Duodenal mucosa (tissue), 2 donors: ENCODE measurements at regions not wholly inside any gene's neighbourhood (a gene's known extent, or its start where the extent isn't known, plus 50 kb on each side); places are given as distances from the start of the nearest gene placed in this dataset.
"Not testable (repeated sequence)": the region's sequence is repeated elsewhere in the genome, so short reads cannot be mapped to it uniquely, and the experiment has no call there.

ENCODE experiments used
- H3K27ac ChIP-seq: one replicate; pipeline ENCODE4 v1.7.0; 2013; ENCODE audit warnings: low read depth, low read length
- H3K27me3 ChIP-seq, 2 donors: one replicate each; pipeline ENCODE4 v1.7.0; 2013; ENCODE audit warnings: low read length in 2 of 2, control low read depth in 1 of 2; ENCODE audit not compliant: insufficient read depth in 2 of 2, control insufficient read depth in 1 of 2
- H3K36me3 ChIP-seq, 2 donors: one replicate each; pipeline ENCODE4 v1.7.0; 2013; ENCODE audit warnings: low read length in 2 of 2, control low read depth in 1 of 2; ENCODE audit not compliant: insufficient read depth in 2 of 2, control insufficient read depth in 1 of 2
- H3K4me1 ChIP-seq, 2 donors: one replicate each; pipeline ENCODE4 v1.7.0; 2013; ENCODE audit warnings: low read length in 2 of 2, control low read depth in 1 of 2; ENCODE audit not compliant: insufficient read depth in 2 of 2, control insufficient read depth in 1 of 2
- H3K4me3 ChIP-seq, 2 donors: one replicate each; pipeline ENCODE4 v1.7.0; 2013; ENCODE audit warnings: low read length in 2 of 2, low read depth in 1 of 2
- H3K9ac ChIP-seq, 2 donors: one replicate each; pipeline ENCODE4 v1.7.0; 2013; ENCODE audit warnings: low read length in 2 of 2, low read depth in 1 of 2
- H3K9me3 ChIP-seq, 2 donors: one replicate each; pipeline ENCODE4 v1.7.0; 2013; ENCODE audit warnings: low read length in 2 of 2, control low read depth in 1 of 2; ENCODE audit not compliant: control insufficient read depth in 1 of 2

DNA sequence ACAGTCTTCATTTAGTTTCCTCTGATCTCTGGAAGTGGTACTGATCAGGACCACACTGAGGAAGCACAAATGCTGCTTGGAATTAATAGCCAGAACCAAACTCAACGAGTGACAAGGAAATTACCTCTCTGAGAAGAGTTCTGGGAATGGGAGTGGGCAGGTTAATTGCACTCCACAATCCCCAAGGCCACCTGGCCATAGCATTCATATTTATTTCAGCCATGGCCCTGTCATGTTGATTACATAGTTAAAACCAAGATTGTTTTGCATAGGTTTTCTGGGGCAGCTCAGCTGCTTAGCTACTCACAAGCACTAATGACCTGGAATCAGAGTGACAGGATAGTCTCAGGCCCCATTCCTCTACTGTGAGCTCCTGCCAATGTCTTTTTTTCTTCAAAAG lies 230.2 kb upstream of the RIMS1 start:
- H3K4me3 ChIP-seq: no peak overlapping the region
- H3K27ac ChIP-seq: no peak overlapping the region
- no peaks in the 10 kb centered on the region for H3K9me3 ChIP-seq
- no peaks in the 10 kb centered on the region for H3K27me3 ChIP-seq
- no peak overlapping the region for H3K9ac ChIP-seq
- no peaks in the 10 kb centered on the region for H3K36me3 ChIP-seq
- H3K4me1 ChIP-seq: no peaks in the 10 kb centered on the region

DNA sequence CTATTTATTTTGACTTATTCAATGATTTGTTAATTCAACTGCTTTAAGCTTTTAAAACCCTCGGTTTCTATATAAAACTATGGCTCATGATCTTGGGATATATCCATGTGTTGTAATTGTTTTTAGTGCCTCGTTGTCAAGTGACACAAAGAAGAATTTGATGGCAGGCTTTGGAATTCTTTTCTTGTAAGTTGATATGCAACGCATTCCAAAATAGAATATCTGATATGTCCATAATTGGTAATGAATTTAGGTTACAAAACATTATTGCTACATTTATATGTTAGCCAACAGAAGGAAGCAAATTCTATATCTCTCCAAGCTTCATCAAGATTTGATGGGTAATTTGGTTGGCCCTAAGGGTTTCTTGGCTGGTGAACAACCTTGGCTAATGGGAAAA lies 220.4 kb upstream of the RIMS1 start:
- no peaks in the 10 kb centered on the region for H3K9me3 ChIP-seq
- no peak overlapping the region for H3K4me3 ChIP-seq
- H3K9ac ChIP-seq: no peak overlapping the region
- H3K4me1 ChIP-seq: no peaks in the 10 kb centered on the region
- no peaks in the 10 kb centered on the region for H3K27me3 ChIP-seq
- no peak overlapping the region for H3K27ac ChIP-seq
- no peaks in the 10 kb centered on the region for H3K36me3 ChIP-seq

GRCh38 chr6:71672876-71673275 lies 213.5 kb upstream of the RIMS1 start:
- H3K27ac ChIP-seq: no peak overlapping the region
- no peak overlapping the region for H3K9ac ChIP-seq
- H3K27me3 ChIP-seq: no peaks in the 10 kb centered on the region
- no peaks in the 10 kb centered on the region for H3K36me3 ChIP-seq
- H3K4me3 ChIP-seq: no peak overlapping the region
- no peaks in the 10 kb centered on the region for H3K4me1 ChIP-seq
- no peaks in the 10 kb centered on the region for H3K9me3 ChIP-seq

DNA sequence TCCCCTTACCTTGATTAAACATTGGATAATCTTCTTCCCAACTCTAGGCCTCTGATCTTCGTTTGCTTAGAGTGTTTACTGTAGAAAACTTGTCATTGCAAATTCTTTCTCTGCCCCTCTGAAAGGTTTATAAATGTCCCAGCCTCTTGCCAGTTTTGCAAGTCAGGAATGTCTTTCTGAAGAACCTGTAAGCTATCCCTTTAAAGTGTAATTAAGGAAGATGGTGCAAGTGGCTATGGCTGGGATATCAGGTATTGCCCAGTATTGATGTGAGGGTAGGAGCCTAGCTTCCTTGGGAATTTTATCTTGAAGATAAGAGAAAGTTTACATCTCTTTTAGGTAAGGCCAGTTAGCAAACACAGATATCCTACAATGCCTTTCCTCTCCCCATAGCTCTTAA lies 211.0 kb upstream of the RIMS1 start:
- Histone ChIP-seq H3K27me3 (no peaks in the 10 kb centered on the region), H3K4me1 (no peaks in the 10 kb centered on the region), H3K4me3 (no peak overlapping the region), H3K9me3 (no peaks in the 10 kb centered on the region), H3K36me3 (no peaks in the 10 kb centered on the region), H3K9ac (no peak overlapping the region), H3K27ac (no peak overlapping the region)

DNA sequence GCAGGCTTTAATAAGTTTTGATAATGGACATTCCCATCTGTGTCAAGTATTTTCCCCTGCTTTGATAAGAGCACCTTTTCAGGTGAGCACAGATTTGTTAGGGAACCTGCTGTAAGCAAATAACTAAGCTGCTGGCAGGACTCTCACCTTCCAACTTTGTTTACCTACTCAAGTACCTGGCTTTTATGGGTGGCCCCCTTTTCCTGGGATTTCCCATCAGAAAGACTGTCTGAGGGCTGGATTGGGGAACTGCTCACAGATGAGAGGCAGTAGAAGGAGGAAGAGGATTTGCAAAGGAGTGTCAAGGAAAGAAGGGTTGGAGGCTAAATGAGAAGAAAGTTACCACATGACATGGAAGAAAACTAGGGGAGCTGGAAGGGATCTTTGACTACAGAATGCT lies 210.1 kb upstream of the RIMS1 start:
- Histone ChIP-seq H3K27me3 (no peaks in the 10 kb centered on the region), H3K27ac (no peak overlapping the region), H3K9me3 (no peaks in the 10 kb centered on the region), H3K4me3 (no peak overlapping the region), H3K9ac (no peak overlapping the region), H3K4me1 (no peaks in the 10 kb centered on the region), H3K36me3 (no peaks in the 10 kb centered on the region)

- no peak overlapping the region for H3K27ac ChIP-seq
- no peaks in the 10 kb centered on the region for H3K4me1 ChIP-seq
- no peaks in the 10 kb centered on the region for H3K9me3 ChIP-seq
- H3K36me3 ChIP-seq: no peaks in the 10 kb centered on the region
- H3K27me3 ChIP-seq: no peaks in the 10 kb centered on the region
- no peak overlapping the region for H3K4me3 ChIP-seq
- H3K9ac ChIP-seq: no peak overlapping the region
These were observed 208.3 kb upstream of the RIMS1 start for GRCh38 chr6:71678091-71678490.

DNA sequence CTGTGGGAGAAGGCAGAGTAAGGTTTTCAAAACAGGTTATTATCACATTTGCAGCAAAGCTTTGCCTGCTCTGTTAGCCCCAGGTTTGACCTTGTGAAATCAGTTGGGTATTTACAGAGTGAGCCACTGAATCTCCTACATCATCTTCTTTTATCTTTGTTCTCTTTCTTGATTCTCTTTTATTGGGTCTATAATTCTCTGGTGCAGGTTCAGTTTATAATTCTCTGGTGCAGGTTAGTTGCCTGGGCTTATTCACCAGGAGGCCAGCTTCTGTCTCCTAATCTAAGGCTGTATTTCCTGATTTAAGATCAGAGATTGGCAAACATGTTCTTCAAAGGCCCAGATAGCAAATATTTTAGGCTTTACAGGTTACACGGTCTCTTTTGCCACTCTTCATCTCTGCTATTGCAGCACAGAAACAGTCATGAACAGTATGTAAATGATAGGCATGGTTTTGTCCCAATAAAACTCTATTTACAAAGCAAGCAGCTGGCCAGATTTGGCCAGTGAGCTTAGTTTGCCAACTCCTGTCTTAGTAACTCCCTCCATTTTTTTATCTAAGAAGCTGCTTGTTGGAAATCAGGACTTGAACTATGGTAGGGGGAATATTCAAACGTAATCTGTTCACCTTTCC lies 205.0 kb upstream of the RIMS1 start:
- no peaks in the 10 kb centered on the region for H3K4me1 ChIP-seq
- no peak overlapping the region for H3K27ac ChIP-seq
- H3K9me3 ChIP-seq: no peaks in the 10 kb centered on the region
- no peaks in the 10 kb centered on the region for H3K27me3 ChIP-seq
- H3K36me3 ChIP-seq: no peaks in the 10 kb centered on the region
- H3K9ac ChIP-seq: no peak overlapping the region
- no peak overlapping the region for H3K4me3 ChIP-seq

DNA sequence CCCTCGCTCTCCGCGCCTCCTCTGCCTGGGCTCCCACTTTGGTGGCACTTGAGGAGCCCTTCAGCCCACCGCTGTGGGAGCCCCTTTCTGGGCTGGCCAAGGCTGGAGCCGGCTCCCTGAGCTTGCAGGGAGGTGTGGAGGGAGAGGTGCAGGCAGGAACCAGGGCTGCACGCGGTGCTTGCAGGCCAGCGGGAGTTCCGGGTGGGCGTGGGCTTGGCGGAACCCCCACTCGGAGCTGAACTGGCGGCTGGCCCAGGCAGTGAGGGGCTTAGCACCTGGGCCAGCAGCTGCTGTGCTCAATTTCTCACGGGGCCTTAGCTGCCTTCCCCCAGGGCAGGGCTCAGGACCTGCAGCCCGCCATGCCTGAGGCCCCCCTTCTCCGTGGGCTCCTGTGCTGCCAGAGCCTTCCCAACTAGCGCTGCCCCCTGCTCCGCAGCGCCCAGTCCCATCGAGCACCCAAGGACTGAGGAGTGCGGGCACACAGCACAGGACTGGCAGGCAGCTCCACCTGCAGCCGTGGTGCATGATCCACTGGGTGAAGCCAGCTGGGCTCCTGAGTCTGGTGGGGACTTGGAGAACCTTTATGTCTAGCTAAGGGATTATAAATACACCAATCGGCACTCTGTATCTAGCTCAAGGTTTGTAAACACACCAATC lies 200.2 kb upstream of the RIMS1 start:
- H3K9me3 ChIP-seq, H3K4me3 ChIP-seq, H3K9ac ChIP-seq, H3K36me3 ChIP-seq, H3K27ac ChIP-seq, H3K4me1 ChIP-seq, H3K27me3 ChIP-seq: not testable (repeated sequence)

GRCh38 chr6:71698702-71699101 lies 187.6 kb upstream of the RIMS1 start:
- no peaks in the 10 kb centered on the region for H3K27me3 ChIP-seq
- H3K4me3 ChIP-seq: no peak overlapping the region
- no peaks in the 10 kb centered on the region for H3K36me3 ChIP-seq
- no peak overlapping the region for H3K27ac ChIP-seq
- no peak overlapping the region for H3K9ac ChIP-seq
- no peaks in the 10 kb centered on the region for H3K9me3 ChIP-seq
- H3K4me1 ChIP-seq: no peaks in the 10 kb centered on the region

DNA sequence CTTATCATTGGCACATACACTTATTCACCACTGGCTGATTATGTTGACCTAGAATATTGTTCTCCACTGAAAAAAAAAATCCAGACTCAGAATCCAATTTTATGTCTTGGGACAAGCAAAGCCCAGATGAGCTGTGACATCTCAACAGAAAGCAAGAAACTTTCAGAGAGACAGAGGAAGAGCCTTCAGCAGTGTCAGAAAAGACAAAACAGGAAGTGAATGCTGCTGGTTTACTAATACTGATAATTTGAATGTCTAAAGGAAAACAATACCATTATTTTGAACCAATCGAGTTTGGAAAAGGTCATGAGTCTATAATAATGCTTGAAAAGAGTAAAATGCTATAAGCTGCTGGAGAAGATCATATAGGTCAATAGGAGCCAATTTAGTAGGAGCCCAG lies 179.8 kb upstream of the RIMS1 start:
- H3K27me3 ChIP-seq: no peaks in the 10 kb centered on the region

More for the DNA sequence above, 179.8 kb upstream of the RIMS1 start:
- no peak overlapping the region for H3K4me3 ChIP-seq
- H3K9me3 ChIP-seq: no peaks in the 10 kb centered on the region
- H3K36me3 ChIP-seq: no peaks in the 10 kb centered on the region
- no peaks in the 10 kb centered on the region for H3K4me1 ChIP-seq
- H3K27ac ChIP-seq: no peak overlapping the region
- H3K9ac ChIP-seq: no peak overlapping the region
